ENCODE measurements at regions not wholly inside any gene's neighbourhood (a gene's known extent, or its start where the extent isn't known, plus 50 kb on each side); places are given as distances from the start of the nearest gene placed in this dataset.
A peak's percentile ranks its signal among the peaks of the same experiment; 100 is the strongest.

- FAIRE-seq: no peak
- DNase-seq (ENCODE audit: insufficient read length, low spot score): no peak
Observed at GRCh38 chr5:179497636-179498340, 52.6 kb upstream of the RUFY1 start.

- peak; percentile 39 for DNase-seq (ENCODE audit: insufficient read length, low spot score)
- FAIRE-seq: no peak
Observed at GRCh38 chr5:179495906-179496455, 54.4 kb upstream of the RUFY1 start.

- DNase-seq (ENCODE audit: insufficient read length, low spot score) (no peak), FAIRE-seq (peak; percentile 97)
Observed at GRCh38 chr5:179494774-179495526, 55.4 kb upstream of the RUFY1 start.

GRCh38 chr5:179488975-179489374, 61.4 kb upstream of the RUFY1 start:
- DNase-seq (ENCODE audit: insufficient read length, low spot score) (no peak), FAIRE-seq (no peak)

GRCh38 chr5:179488491-179488890, 61.9 kb upstream of the RUFY1 start:
- FAIRE-seq (no peak), DNase-seq (ENCODE audit: insufficient read length, low spot score) (no peak)

GRCh38 chr5:179487145-179487544, 63.2 kb upstream of the RUFY1 start:
- DNase-seq (ENCODE audit: insufficient read length, low spot score) (no peak), FAIRE-seq (no peak)

GRCh38 chr5:179486596-179487051, 63.7 kb upstream of the RUFY1 start:
- no peak for DNase-seq (ENCODE audit: insufficient read length, low spot score)
- no peak for FAIRE-seq

GRCh38 chr5:179485845-179486575, 64.3 kb upstream of the RUFY1 start:
- FAIRE-seq (no peak), DNase-seq (ENCODE audit: insufficient read length, low spot score) (no peak)

- DNase-seq (ENCODE audit: insufficient read length, low spot score): no peak
- FAIRE-seq: no peak
Observed at GRCh38 chr5:179484761-179485160, 65.6 kb upstream of the RUFY1 start.

GRCh38 chr5:179484201-179484600, 66.2 kb upstream of the RUFY1 start:
- FAIRE-seq (no peak), DNase-seq (ENCODE audit: insufficient read length, low spot score) (no peak)

- no peak for DNase-seq (ENCODE audit: insufficient read length, low spot score)
- no peak for FAIRE-seq
Observed at GRCh38 chr5:179478624-179479023, 71.7 kb upstream of the RUFY1 start.

- no peak for DNase-seq (ENCODE audit: insufficient read length, low spot score)
- FAIRE-seq: peak; percentile 48
Observed at GRCh38 chr5:179475208-179475751, 75.1 kb upstream of the RUFY1 start.

- FAIRE-seq (no peak), DNase-seq (ENCODE audit: insufficient read length, low spot score) (no peak)
Observed at GRCh38 chr5:179472641-179473040, 77.7 kb upstream of the RUFY1 start.

- no peak for DNase-seq (ENCODE audit: insufficient read length, low spot score)
- no peak for FAIRE-seq
Observed at GRCh38 chr5:179472174-179472573, 78.2 kb upstream of the RUFY1 start.

GRCh38 chr5:179470201-179470600, 80.2 kb upstream of the RUFY1 start:
- FAIRE-seq (no peak), DNase-seq (ENCODE audit: insufficient read length, low spot score) (no peak)

- no peak for FAIRE-seq
- no peak for DNase-seq (ENCODE audit: insufficient read length, low spot score)
Observed at GRCh38 chr5:179468696-179469095, 81.7 kb upstream of the RUFY1 start.

- FAIRE-seq (no peak), DNase-seq (ENCODE audit: insufficient read length, low spot score) (no peak)
Observed at GRCh38 chr5:179467441-179467840, 82.9 kb upstream of the RUFY1 start.

- FAIRE-seq (no peak), DNase-seq (ENCODE audit: insufficient read length, low spot score) (no peak)
Observed at GRCh38 chr5:179464631-179465030, 85.7 kb upstream of the RUFY1 start.

GRCh38 chr5:179462040-179462439, 88.3 kb upstream of the RUFY1 start:
- DNase-seq (ENCODE audit: insufficient read length, low spot score) (no peak), FAIRE-seq (no peak)

- DNase-seq (ENCODE audit: insufficient read length, low spot score) (no peak), FAIRE-seq (no peak)
Observed at GRCh38 chr5:179461576-179461975, 88.8 kb upstream of the RUFY1 start.

- no peak for DNase-seq (ENCODE audit: insufficient read length, low spot score)
- FAIRE-seq: no peak
Observed at GRCh38 chr5:179459771-179460170, 90.6 kb upstream of the RUFY1 start.

Data from HTR-8/SVneo (cell line).